ENCODE measurements at regions not wholly inside any gene's neighbourhood (a gene's known extent, or its start where the extent isn't known, plus 50 kb on each side); places are given as distances from the start of the nearest gene placed in this dataset.
"Not testable (repeated sequence)": the region's sequence is repeated elsewhere in the genome, so short reads cannot be mapped to it uniquely, and the experiment has no call there.

- not testable (repeated sequence) for H3K9me3 ChIP-seq, H3K4me1 ChIP-seq, H3K4me3 ChIP-seq, H3K27ac ChIP-seq, H4K20me1 ChIP-seq, H3K36me3 ChIP-seq, H3K9ac ChIP-seq, H3K4me2 ChIP-seq
- peaks cover 34% of the 10 kb centered on the region for H3K27me3 ChIP-seq
Observed at GRCh38 chr2:90322982-90323381, 1631.5 kb downstream of the RPIA start.

GRCh38 chr2:90323612-90324558, 1632.4 kb downstream of the RPIA start:
- H4K20me1 ChIP-seq, H3K9me3 ChIP-seq, H3K27ac ChIP-seq, H3K9ac ChIP-seq, H3K36me3 ChIP-seq, H3K4me1 ChIP-seq: not testable (repeated sequence)
- H3K4me2 ChIP-seq: peak overlapping the region; percentile 67
- H3K4me3 ChIP-seq: peak overlapping the region; percentile 51; the same call in 1 of the 2 replicates
- H3K27me3 ChIP-seq: peaks cover 34% of the 10 kb centered on the region

- peaks cover 34% of the 10 kb centered on the region for H3K27me3 ChIP-seq
- not testable (repeated sequence) for H3K9ac ChIP-seq, H3K9me3 ChIP-seq, H3K4me2 ChIP-seq, H4K20me1 ChIP-seq, H3K27ac ChIP-seq, H3K36me3 ChIP-seq, H3K4me1 ChIP-seq, H3K4me3 ChIP-seq
Observed at GRCh38 chr2:90324672-90325071, 1633.2 kb downstream of the RPIA start.

GRCh38 chr2:90325796-90326353, 1634.4 kb downstream of the RPIA start:
- H3K4me1 ChIP-seq, H3K4me2 ChIP-seq, H3K36me3 ChIP-seq, H3K9me3 ChIP-seq, H3K9ac ChIP-seq, H3K4me3 ChIP-seq, H4K20me1 ChIP-seq, H3K27ac ChIP-seq: not testable (repeated sequence)
- H3K27me3 ChIP-seq: peaks cover 34% of the 10 kb centered on the region

GRCh38 chr2:90355546-90355945, 1664.1 kb downstream of the RPIA start:
- H4K20me1 ChIP-seq, H3K27me3 ChIP-seq, H3K4me1 ChIP-seq, H3K9me3 ChIP-seq, H3K36me3 ChIP-seq, H3K4me3 ChIP-seq, H3K4me2 ChIP-seq, H3K9ac ChIP-seq, H3K27ac ChIP-seq: not testable (repeated sequence)

- not testable (repeated sequence) for H3K36me3 ChIP-seq, H3K4me1 ChIP-seq, H3K4me2 ChIP-seq
Observed at GRCh38 chr2:90359344-90359743, 1667.9 kb downstream of the RPIA start.

GRCh38 chr2:90359887-90360730, 1668.6 kb downstream of the RPIA start:
- H3K36me3 ChIP-seq, H3K4me1 ChIP-seq, H3K4me3 ChIP-seq, H4K20me1 ChIP-seq, H3K9ac ChIP-seq, H3K9me3 ChIP-seq, H3K27me3 ChIP-seq, H3K4me2 ChIP-seq, H3K27ac ChIP-seq: not testable (repeated sequence)

More at GRCh38 chr2:90359344-90359743, 1667.9 kb downstream of the RPIA start:
- not testable (repeated sequence) for H3K27ac ChIP-seq, H3K9ac ChIP-seq, H3K27me3 ChIP-seq, H3K4me3 ChIP-seq, H4K20me1 ChIP-seq, H3K9me3 ChIP-seq

- not testable (repeated sequence) for H3K36me3 ChIP-seq, H3K4me1 ChIP-seq, H3K4me3 ChIP-seq, H3K27me3 ChIP-seq, H4K20me1 ChIP-seq, H3K27ac ChIP-seq, H3K9me3 ChIP-seq, H3K9ac ChIP-seq, H3K4me2 ChIP-seq
Observed at GRCh38 chr2:90360731-90361035, 1669.2 kb downstream of the RPIA start.

Measured in BLaER1 (cell line).